Endothelial cell (in vitro differentiated cells): ENCODE measurements at regions not wholly inside any gene's neighbourhood (a gene's known extent, or its start where the extent isn't known, plus 50 kb on each side); places are given as distances from the start of the nearest gene placed in this dataset.

ENCODE experiments used
- DNase-seq: peaks from one replicate; pipeline ENCODE4 v3.0.0; 2021; ENCODE audit warnings: low spot score
- H3K27ac Mint-ChIP-seq: one replicate; pipeline ENCODE4 v1.8.0; 2021; ENCODE audit warnings: mixed read lengths, inconsistent platforms; ENCODE audit not compliant: unreplicated experiment
- H3K27me3 Mint-ChIP-seq: one replicate; pipeline ENCODE4 v1.8.0; 2021; ENCODE audit warnings: mild to moderate bottlenecking, moderate library complexity, mixed read lengths, inconsistent platforms; ENCODE audit not compliant: unreplicated experiment
- H3K36me3 Mint-ChIP-seq: one replicate; pipeline ENCODE4 v1.8.0; 2021; ENCODE audit warnings: mild to moderate bottlenecking, low read depth, mixed read lengths, inconsistent platforms; ENCODE audit not compliant: unreplicated experiment
- H3K4me1 Mint-ChIP-seq: one replicate; pipeline ENCODE4 v1.8.0; 2021; ENCODE audit warnings: mild to moderate bottlenecking, mixed read lengths, inconsistent platforms; ENCODE audit not compliant: unreplicated experiment
- H3K4me3 Mint-ChIP-seq: one replicate; pipeline ENCODE4 v1.8.0; 2021; ENCODE audit warnings: mild to moderate bottlenecking, mixed read lengths, inconsistent platforms; ENCODE audit not compliant: unreplicated experiment
- H3K9me3 Mint-ChIP-seq: one replicate; pipeline ENCODE4 v1.8.0; 2021; ENCODE audit warnings: mixed read lengths, inconsistent platforms; ENCODE audit not compliant: unreplicated experiment
- TF ChIP-seq, protein P1 (sequence below): fragments of 200-600 bp; sonication (generic); IDR thresholded peaks from one replicate; pipeline ENCODE4 v1.5.0; 2021; ENCODE audit warnings: antibody characterized with exemption; ENCODE audit not compliant: unreplicated experiment

GRCh38 chr5:130743092-130743491 is 422.0 kb downstream of the HINT1 start:
- Mint-ChIP-seq H3K9me3 (no peaks in the 10 kb centered on the region), H3K27me3 (no peaks in the 10 kb centered on the region), H3K27ac (no peak overlapping the region), H3K4me3 (no peak overlapping the region), H3K36me3 (no peaks in the 10 kb centered on the region), H3K4me1 (no peaks in the 10 kb centered on the region)
- TF ChIP-seq, protein P1, sequence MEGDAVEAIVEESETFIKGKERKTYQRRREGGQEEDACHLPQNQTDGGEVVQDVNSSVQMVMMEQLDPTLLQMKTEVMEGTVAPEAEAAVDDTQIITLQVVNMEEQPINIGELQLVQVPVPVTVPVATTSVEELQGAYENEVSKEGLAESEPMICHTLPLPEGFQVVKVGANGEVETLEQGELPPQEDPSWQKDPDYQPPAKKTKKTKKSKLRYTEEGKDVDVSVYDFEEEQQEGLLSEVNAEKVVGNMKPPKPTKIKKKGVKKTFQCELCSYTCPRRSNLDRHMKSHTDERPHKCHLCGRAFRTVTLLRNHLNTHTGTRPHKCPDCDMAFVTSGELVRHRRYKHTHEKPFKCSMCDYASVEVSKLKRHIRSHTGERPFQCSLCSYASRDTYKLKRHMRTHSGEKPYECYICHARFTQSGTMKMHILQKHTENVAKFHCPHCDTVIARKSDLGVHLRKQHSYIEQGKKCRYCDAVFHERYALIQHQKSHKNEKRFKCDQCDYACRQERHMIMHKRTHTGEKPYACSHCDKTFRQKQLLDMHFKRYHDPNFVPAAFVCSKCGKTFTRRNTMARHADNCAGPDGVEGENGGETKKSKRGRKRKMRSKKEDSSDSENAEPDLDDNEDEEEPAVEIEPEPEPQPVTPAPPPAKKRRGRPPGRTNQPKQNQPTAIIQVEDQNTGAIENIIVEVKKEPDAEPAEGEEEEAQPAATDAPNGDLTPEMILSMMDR, result no peak
- DNase-seq, result no peak

GRCh38 chr5:130740047-130740569 is 424.9 kb downstream of the HINT1 start:
- no peaks in the 10 kb centered on the region for H3K36me3 Mint-ChIP-seq
- no peaks in the 10 kb centered on the region for H3K4me1 Mint-ChIP-seq
- no peaks in the 10 kb centered on the region for H3K27me3 Mint-ChIP-seq
- H3K4me3 Mint-ChIP-seq, result no peak overlapping the region
- no peaks in the 10 kb centered on the region for H3K9me3 Mint-ChIP-seq
- H3K27ac Mint-ChIP-seq, result no peak overlapping the region
- no peak for DNase-seq
- TF ChIP-seq, protein P1, result no peak

DNA sequence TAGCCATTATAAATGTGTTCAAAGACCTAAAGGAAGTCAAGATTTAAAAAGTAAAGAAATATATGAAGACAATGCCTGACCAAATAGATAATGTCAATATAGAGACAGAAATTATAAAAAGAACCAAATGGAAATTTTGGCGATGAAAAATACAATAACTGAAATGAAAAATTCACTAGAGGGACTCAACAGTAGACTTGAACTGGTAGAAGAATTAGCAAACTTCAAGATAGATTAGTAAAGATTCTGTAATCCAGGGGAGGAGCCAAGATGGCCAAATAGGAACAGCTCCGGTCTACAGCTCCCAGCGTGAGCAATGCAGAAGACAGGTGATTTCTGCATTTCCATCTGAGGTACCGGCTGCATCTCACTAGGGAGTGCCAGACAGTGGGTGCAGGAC is 433.2 kb downstream of the HINT1 start:
- Mint-ChIP-seq H3K4me3 (no peak overlapping the region), H3K27me3 (peaks cover 2% of the 10 kb centered on the region), H3K27ac (no peak overlapping the region), H3K4me1 (peaks cover 4% of the 10 kb centered on the region), H3K36me3 (peaks cover 7% of the 10 kb centered on the region), H3K9me3 (no peaks in the 10 kb centered on the region)
- TF ChIP-seq, protein P1, result no peak
- no peak for DNase-seq

DNA sequence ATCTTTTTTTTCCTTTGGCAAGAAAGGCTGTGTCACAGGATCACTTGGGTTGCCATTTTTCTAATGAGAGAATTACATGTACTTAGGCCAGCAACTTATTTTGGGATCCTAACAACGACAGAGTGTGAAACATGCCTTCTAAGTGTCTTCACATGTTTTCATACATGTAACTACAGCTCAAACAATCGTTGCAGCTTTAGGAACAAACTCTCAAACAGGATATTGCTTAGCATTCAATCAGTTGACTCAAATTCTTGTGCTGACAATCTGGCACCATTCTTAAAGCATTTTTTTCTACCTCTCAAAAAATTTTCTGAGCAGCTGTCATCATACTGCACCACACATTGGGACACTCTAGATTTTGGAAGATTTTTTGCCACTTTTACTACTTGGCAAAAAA is 435.5 kb downstream of the HINT1 start:
- H3K27me3 Mint-ChIP-seq, result peaks cover 2% of the 10 kb centered on the region
- peaks cover 4% of the 10 kb centered on the region for H3K4me1 Mint-ChIP-seq
- H3K36me3 Mint-ChIP-seq, result peaks cover 7% of the 10 kb centered on the region
- H3K9me3 Mint-ChIP-seq, result no peaks in the 10 kb centered on the region
- no peak overlapping the region for H3K4me3 Mint-ChIP-seq
- H3K27ac Mint-ChIP-seq, result no peak overlapping the region
- no peak for DNase-seq
- TF ChIP-seq, protein P1, result no peak

DNA sequence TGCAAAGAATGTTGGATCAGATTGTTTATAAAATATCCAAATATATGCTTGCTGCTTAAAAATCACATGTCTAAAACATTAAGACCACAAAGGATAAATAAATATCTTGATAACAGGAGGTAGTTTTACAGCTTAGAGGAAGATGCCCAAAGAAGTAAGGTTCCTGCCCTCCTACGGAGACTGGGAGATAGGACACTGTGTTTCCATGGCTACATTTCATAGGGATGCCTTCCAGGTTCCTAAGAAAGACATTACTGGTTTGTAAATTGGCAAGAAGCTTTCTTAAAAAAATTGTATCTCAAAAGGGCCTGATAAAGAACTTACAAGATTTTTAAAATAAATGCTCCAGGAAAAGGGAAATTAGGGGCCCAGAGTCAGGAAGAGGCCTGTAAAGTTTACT is 437.2 kb downstream of the HINT1 start:
- TF ChIP-seq, protein P1, result no peak
- no peak overlapping the region for H3K4me3 Mint-ChIP-seq
- H3K4me1 Mint-ChIP-seq, result peaks cover 4% of the 10 kb centered on the region
- no peak for DNase-seq
- H3K9me3 Mint-ChIP-seq, result no peaks in the 10 kb centered on the region
- H3K27me3 Mint-ChIP-seq, result peaks cover 2% of the 10 kb centered on the region
- no peak overlapping the region for H3K27ac Mint-ChIP-seq
- peaks cover 7% of the 10 kb centered on the region for H3K36me3 Mint-ChIP-seq
